Non-pigmented ciliary epithelial cell (primary cell): ENCODE measurements at regions not wholly inside any gene's neighbourhood (a gene's known extent, or its start where the extent isn't known, plus 50 kb on each side); places are given as distances from the start of the nearest gene placed in this dataset.
"Not testable (repeated sequence)": the region's sequence is repeated elsewhere in the genome, so short reads cannot be mapped to it uniquely, and the experiment has no call there.

Experiments used
- DNase-seq: peaks from one replicate; pipeline ENCODE4 v3.0.0-alpha.2; 2010; ENCODE audit warnings: low read depth

- peak; percentile 10 for DNase-seq
Observed at GRCh38 chr12:46711756-46712155, 114.0 kb downstream of the SLC38A4 start.

- no peak for DNase-seq
Observed at GRCh38 chr12:46710125-46710743, 115.6 kb downstream of the SLC38A4 start.

DNA sequence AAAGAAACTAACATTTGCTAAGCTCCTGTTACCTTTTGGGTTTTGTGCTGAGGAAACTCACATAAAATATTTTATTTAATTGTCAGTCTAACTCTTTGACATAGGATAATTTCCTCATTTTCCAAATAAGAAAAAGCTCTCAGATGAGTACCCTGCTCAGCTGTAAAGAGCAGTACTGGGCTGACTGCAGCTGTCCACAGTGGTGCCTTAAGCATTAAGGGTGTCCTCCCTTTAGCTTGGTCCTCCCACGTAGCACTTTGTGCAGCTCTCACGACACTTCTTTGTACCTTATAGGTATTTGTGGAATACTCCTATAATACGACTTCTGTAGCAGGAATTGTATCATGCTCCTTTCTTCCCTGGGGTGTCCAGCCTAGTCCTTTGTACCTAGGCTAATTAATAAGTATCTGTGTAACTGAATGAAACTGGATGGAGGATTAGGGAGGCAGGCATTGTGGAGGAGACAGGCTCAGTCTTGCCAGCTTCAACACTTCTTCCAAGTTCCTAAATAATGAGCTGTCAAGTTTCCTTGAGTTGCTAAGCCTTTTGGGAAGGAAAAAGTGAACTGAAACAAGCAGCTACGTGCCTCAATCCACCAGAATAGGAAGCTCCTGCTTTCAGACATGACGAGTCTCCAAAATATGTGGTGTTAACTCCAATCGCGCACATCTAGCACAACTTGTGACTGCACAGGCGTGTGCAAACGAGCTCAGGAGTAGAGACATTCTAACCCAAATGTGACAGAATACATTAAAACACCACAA is 123.0 kb downstream of the SLC38A4 start:
- peak; percentile 75 for DNase-seq

GRCh38 chr12:46701356-46701755 is 124.4 kb downstream of the SLC38A4 start:
- DNase-seq, result no peak

DNA sequence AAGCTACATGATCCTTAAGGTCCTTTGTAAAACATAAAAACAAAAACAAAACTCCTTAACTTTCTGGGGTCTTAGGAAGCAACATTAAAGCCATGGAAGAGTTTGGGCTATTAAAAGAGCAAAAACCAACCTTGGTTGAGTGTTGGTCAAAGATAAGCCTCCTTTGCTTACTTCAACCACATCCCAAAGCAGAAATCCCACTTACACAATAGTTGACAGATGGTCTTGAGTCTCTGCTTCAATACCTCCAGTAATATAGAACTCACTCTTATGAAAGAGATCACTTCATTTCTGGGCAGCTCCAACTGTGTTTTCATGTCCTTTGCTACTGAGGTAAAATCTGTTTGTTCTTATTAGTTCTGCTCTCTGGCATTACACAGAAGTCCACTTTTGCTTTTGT is 125.8 kb downstream of the SLC38A4 start:
- DNase-seq, result no peak

GRCh38 chr12:46698003-46698402 is 127.8 kb downstream of the SLC38A4 start:
- no peak for DNase-seq

DNA sequence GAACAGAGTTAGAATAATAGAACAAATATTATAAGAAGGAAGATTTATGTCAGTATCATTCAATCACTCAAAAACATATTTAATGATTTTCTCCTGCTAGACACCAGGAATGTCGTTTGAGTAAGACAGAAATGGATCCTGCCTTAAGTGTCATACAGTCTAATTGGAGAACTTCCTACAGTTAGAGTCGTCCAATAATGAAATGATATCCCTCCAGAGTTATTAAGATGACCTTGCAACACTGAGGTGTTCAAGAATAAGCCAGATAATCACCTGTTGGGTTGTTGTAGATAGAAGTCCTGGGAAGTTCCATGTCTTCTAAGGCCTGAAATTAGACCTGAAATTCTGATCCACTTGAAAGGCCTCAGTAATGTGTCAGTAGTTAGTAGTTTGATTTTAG is 132.3 kb downstream of the SLC38A4 start:
- DNase-seq, result no peak

DNA sequence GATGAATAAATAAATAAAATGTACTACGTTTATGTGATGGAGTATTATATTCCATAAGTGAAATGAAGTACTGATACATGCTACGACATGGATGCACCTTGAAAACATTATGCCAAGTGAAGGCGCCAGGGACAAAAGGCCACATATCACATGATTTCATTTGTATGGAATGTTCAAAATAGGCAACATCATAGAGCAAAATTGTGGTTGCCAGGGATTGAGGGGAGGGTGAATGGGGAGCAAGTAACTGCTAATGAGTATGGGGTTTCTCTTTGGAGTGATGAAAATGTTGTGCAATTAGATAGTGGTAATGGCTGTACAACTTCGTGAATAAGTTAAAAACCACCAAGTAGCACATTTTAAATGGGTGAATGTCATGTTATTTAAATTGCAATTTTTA is 132.8 kb downstream of the SLC38A4 start:
- no peak for DNase-seq

GRCh38 chr12:46692606-46693005 is 133.2 kb downstream of the SLC38A4 start:
- DNase-seq, result no peak

GRCh38 chr12:46686267-46686942 is 139.4 kb downstream of the SLC38A4 start:
- no peak for DNase-seq

DNA sequence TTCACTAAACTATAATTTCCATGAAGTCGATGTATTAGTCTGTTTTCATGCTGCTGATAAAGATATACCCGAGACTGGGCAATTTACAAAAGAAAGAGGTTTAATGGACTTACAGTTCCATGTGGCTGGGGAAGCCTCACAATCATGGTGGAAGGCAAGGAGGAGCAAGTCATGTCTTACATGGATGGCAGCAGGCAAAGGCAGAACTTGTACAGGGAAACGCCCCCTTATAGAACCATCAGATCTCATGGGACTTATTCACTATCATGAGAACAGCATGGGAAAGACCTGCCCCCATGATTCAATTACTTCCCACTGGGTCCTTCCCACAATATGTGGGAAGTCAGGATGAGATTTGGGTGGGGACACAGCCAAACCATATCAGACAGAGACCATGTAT is 141.6 kb downstream of the SLC38A4 start:
- DNase-seq, result not testable (repeated sequence)

GRCh38 chr12:46682148-46682547 is 143.6 kb downstream of the SLC38A4 start:
- DNase-seq, result no peak

GRCh38 chr12:46680506-46680905 is 145.3 kb downstream of the SLC38A4 start:
- no peak for DNase-seq

- DNase-seq, result no peak
Observed at GRCh38 chr12:46679754-46680153, 146.0 kb downstream of the SLC38A4 start.

DNA sequence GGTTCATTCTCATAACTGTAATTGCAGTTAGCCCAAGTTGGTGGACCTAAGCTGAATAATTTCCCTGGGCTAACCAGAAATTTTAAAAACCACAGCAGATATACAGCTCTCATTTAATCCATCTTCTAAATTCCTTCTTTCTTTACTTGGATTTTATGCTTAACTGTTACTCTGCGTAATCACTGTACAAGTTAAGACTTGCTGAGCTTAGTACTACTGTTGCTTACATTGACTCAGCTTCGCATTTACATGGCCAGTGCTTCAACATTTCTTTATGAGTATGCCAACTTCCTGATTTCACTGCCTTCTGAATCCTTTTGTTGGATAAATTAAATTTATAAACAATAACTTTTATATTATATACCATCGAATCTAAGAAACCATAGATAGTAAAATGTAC is 147.4 kb downstream of the SLC38A4 start:
- no peak for DNase-seq

DNA sequence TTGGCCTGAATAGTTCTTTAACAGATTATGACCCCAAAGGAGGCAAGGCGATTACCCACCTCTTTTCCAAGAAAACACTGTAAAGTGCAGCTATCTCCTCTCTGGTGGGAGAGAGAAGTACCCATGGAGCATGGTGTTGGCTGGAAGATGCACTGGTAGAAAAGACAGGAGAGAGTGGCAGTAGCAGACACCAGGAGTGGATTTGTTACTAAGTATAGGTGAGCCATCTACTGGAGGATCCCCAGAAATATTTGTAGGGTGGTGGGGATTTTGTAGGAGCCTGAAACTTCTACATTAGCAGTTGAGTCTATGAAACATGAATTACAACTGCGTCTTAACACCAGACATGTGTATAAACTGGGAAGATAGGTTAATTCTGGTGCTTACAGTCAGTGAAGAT is 148.0 kb downstream of the SLC38A4 start:
- DNase-seq, result no peak

- no peak for DNase-seq
Observed at GRCh38 chr12:46676797-46677520, 148.8 kb downstream of the SLC38A4 start.

GRCh38 chr12:46676396-46676795 is 149.4 kb downstream of the SLC38A4 start:
- no peak for DNase-seq

DNA sequence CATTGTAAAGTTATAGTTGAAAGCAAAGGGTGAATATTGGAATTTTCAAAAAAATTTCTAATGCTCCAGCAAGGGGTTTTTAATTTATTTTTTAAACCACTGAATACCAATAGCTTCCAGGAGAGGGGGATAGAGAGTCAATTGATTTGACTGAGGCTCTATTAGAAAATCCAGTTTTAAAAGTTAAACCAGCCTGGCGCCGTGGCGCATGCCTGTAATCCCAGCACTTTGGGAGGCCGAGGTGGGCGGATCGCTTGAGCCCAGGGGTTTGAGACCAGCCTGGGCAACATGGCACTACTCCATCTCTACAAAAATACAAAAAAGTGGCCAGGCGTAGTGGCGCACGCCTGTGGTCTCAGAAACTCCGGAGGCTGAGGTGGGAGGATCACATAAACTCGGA is 150.1 kb downstream of the SLC38A4 start:
- DNase-seq, result no peak

DNA sequence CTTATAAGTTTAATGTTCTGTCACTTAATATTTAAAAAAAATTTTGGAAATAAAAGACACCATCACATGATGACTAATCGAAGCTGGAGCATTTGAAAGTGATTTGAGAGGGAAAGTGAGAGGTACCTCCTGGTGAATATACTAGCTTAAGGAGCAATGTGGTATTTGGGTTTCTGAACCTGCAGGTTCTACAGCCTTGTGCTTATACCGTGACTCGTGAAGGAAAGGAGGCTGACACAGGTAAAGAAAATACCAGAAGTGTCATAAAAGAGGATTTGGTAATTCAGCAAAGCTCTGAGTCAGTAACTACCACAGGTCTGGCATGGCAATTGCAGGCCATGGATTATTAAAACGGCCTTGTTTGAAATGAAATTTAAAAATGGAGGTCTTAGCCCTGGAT is 151.0 kb downstream of the SLC38A4 start:
- DNase-seq, result no peak

DNA sequence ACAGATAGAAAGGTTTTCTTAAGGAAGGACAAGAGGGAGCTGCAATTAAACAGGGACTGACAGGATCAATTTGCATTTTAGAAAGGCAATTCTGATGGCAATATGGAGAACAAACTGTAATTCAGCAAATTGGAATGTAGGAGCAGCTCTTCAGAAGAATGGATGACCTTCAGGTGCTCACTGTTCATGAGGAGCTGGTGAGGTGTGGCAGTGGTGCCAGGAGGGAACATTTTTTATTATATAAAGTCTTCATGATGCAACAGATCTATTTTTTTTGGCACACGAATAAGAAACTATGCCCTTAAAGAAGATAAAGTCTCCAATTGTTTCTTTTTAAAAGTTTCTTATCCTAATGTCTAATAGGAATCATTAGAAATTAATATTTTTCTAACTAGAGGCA is 151.7 kb downstream of the SLC38A4 start:
- DNase-seq, result no peak

- no peak for DNase-seq
Observed at GRCh38 chr12:46671102-46671501, 154.7 kb downstream of the SLC38A4 start.

- DNase-seq, result no peak
Observed at GRCh38 chr12:46670636-46671035, 155.2 kb downstream of the SLC38A4 start.
